NT2/D1 (cell line): ENCODE measurements at regions not wholly inside any gene's neighbourhood (a gene's known extent, or its start where the extent isn't known, plus 50 kb on each side); places are given as distances from the start of the nearest gene placed in this dataset.
A peak's percentile ranks its signal among the peaks of the same experiment; 100 is the strongest.

ENCODE experiments used
- DNase-seq: peaks from one replicate; pipeline ENCODE4 v3.0.0-alpha.2; 2011; ENCODE audit warnings: low read depth, low spot score
- H3K27me3 ChIP-seq: 2 replicates; pipeline ENCODE4 v1.6.0; 2011; ENCODE audit warnings: mild to moderate bottlenecking; ENCODE audit not compliant: insufficient read length, insufficient read depth
- H3K36me3 ChIP-seq: 2 replicates; pipeline ENCODE4 v1.6.1; 2011; ENCODE audit warnings: mild to moderate bottlenecking, low read length, mixed read lengths; ENCODE audit not compliant: insufficient read depth, insufficient read length
- H3K4me1 ChIP-seq: 2 replicates; pipeline ENCODE4 v1.5.1; 2011; ENCODE audit not compliant: insufficient read depth, insufficient read length
- H3K4me3 ChIP-seq: 2 replicates; pipeline ENCODE4 v1.5.1; 2011; ENCODE audit warnings: low read depth; ENCODE audit not compliant: insufficient read length
- H3K9ac ChIP-seq: 2 replicates; pipeline ENCODE4 v1.6.0; 2011; ENCODE audit warnings: low read depth; ENCODE audit not compliant: insufficient read length
- H3K9me3 ChIP-seq: 2 replicates; pipeline ENCODE4 v1.5.1; 2011; ENCODE audit warnings: mild to moderate bottlenecking, low read length; ENCODE audit not compliant: insufficient read depth
- SUZ12 ChIP-seq: IDR thresholded peaks from 2 replicates; pipeline ENCODE4 v1.6.1; 2011; ENCODE audit not compliant: insufficient read length, insufficient read depth; ENCODE audit errors: extremely low read depth
- YY1 ChIP-seq: IDR thresholded peaks from 2 replicates; pipeline ENCODE4 v1.6.1; 2011; ENCODE audit not compliant: insufficient read length, insufficient read depth
- ZNF274 ChIP-seq: IDR thresholded peaks from 2 replicates; pipeline ENCODE4 v1.6.1; 2011; ENCODE audit warnings: mild to moderate bottlenecking, low read depth, low read length

DNA sequence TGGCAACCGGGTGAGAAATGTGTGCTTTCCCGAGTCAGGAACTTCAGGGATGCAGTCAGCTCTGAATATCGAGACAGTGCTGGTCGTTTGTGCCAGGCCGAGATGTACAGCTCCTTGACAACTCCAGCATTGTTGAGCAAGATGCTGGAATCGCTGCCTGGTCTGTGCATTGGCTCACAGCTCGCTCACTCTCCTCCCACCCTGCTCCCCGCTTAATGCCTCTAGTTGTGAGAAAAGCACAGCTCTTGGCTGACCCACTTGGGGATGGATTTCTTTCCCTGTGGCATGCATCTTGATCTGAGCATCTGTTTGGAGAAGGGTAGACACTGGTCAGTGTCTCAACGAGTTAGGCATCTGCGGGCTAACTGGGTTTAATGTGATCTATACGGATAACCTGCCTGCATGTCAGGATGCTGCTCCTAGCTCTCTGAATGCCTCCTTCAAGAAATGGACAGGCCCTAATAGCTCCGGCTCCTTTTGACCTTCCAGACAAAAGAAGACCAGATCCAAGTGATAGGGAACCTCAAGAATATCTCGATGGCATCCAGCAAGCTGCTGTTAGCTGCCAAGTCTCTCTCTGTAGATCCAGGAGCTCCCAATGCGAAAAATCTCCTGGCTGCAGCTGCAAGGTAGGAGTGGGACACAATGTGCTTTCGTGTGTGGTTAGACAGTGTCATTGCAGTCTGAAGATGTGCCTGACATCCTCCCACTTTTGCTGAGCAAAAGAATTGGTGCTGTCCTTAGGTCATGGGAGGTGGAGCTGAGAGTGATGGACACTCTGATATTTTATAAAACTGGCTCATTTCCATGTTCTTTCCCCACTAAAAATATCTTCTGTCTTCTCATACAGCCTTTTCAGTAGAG lies 302.2 kb upstream of the TPM1 start:
- Histone ChIP-seq H3K4me3 (no peak overlapping the region), H3K4me1 (no peaks in the 10 kb centered on the region), H3K36me3 (peaks cover 11% of the 10 kb centered on the region), H3K9ac (no peak overlapping the region), H3K9me3 (no peaks in the 10 kb centered on the region), H3K27me3 (no peaks in the 10 kb centered on the region)
- TF ChIP-seq ZNF274, result no peak
- no peak for TF ChIP-seq SUZ12
- no peak for TF ChIP-seq YY1
- no peak for DNase-seq

- Histone ChIP-seq H3K27me3 (no peaks in the 10 kb centered on the region), H3K9ac (no peak overlapping the region), H3K36me3 (peaks cover 11% of the 10 kb centered on the region), H3K4me3 (no peak overlapping the region), H3K9me3 (no peaks in the 10 kb centered on the region), H3K4me1 (no peaks in the 10 kb centered on the region)
- no peak for DNase-seq
- no peak for TF ChIP-seq SUZ12
- TF ChIP-seq YY1, result no peak
- no peak for TF ChIP-seq ZNF274
These were observed 301.4 kb upstream of the TPM1 start for GRCh38 chr15:62741106-62741505.

- TF ChIP-seq ZNF274, result no peak
- no peak for TF ChIP-seq SUZ12
- no peak for TF ChIP-seq YY1
- peak; percentile 65 for DNase-seq
- Histone ChIP-seq H3K36me3 (peaks cover 7% of the 10 kb centered on the region), H3K9ac (peak overlapping the region; percentile 46), H3K4me1 (no peaks in the 10 kb centered on the region), H3K4me3 (no peak overlapping the region), H3K27me3 (no peaks in the 10 kb centered on the region), H3K9me3 (no peaks in the 10 kb centered on the region)
These were observed 300.0 kb upstream of the TPM1 start for GRCh38 chr15:62742409-62743171.

DNA sequence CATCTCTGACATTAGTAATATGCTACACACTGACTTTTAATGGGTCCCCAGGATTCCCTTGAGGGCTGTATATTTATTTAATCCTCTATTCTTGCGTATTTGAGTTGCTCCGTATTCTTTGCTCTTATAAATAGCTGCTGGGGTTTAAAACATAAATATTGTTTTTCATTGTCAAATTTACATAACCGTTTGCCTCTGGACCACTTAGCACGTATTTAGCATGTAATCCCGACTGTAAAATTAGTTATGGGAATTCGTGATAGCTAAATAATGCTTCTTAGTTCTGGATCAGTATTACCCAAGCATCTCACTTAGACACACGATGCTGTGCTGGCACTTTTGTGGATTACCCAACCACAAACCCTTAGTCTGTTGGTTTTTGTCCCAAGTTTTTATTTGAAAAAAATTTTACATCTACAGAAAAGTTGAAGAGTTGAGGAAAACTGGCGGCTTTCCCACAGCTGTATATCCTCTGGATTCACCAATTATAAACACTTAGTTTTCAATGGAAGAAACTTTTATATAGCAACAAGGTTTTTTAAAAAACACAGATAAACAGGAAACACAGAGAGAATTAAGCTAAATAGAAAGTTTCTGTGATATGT lies 296.8 kb upstream of the TPM1 start:
- peaks cover 5% of the 10 kb centered on the region for H3K4me1 ChIP-seq
- TF ChIP-seq ZNF274 (no peak), YY1 (no peak), SUZ12 (no peak)
- no peaks in the 10 kb centered on the region for H3K36me3 ChIP-seq
- H3K9ac ChIP-seq, result no peak overlapping the region
- H3K27me3 ChIP-seq, result no peaks in the 10 kb centered on the region
- no peak for DNase-seq
- H3K4me3 ChIP-seq, result no peak overlapping the region
- H3K9me3 ChIP-seq, result no peaks in the 10 kb centered on the region

GRCh38 chr15:62748196-62748595 lies 294.4 kb upstream of the TPM1 start:
- H3K36me3 ChIP-seq, result peaks cover 6% of the 10 kb centered on the region
- H3K9me3 ChIP-seq, result no peaks in the 10 kb centered on the region
- TF ChIP-seq YY1 (no peak), SUZ12 (no peak), ZNF274 (no peak)
- no peak overlapping the region for H3K4me3 ChIP-seq
- peaks cover 5% of the 10 kb centered on the region for H3K4me1 ChIP-seq
- H3K27me3 ChIP-seq, result no peaks in the 10 kb centered on the region
- DNase-seq, result no peak
- H3K9ac ChIP-seq, result no peak overlapping the region

DNA sequence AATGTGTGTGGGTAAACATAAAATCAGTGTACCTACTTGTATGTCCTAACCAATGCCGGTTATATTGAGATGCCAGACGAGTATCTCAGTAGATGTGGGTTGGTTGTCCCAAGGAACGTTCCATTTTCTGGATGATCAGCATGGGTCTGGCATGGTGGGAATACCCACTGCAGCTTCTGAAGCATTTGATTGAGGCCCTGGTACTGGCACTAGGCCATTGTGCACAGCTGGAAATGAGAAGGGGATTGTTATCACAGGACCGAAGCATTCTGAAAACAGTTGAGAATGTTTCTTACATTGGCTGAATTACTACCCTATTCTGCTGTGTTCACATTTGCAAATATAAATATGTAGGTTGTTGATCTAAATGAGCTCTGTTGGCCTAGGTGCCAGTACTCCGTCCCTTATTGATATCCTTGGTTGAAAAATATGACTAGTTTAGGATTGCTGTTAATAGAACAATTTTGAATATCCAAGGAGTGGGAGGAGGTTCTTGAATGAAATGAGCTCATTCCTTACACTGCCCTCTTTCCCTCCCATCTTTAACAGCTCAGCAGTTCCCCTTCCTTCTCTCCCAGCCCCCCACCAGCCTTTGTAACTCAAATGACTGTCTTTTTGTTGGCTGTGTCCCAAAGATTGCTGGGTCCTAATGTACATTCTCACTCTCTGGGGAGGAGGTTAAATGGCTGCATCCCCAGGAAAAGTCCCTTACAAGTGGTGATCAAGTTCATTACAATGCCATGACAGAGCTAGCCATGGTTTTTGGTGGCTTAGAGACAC lies 293.3 kb upstream of the TPM1 start:
- Histone ChIP-seq H3K27me3 (no peaks in the 10 kb centered on the region), H3K4me1 (peaks cover 5% of the 10 kb centered on the region), H3K4me3 (no peak overlapping the region), H3K9me3 (no peaks in the 10 kb centered on the region), H3K9ac (no peak overlapping the region), H3K36me3 (peaks cover 11% of the 10 kb centered on the region)
- peak; percentile 82 for DNase-seq
- TF ChIP-seq SUZ12 (no peak), YY1 (no peak), ZNF274 (no peak)

DNA sequence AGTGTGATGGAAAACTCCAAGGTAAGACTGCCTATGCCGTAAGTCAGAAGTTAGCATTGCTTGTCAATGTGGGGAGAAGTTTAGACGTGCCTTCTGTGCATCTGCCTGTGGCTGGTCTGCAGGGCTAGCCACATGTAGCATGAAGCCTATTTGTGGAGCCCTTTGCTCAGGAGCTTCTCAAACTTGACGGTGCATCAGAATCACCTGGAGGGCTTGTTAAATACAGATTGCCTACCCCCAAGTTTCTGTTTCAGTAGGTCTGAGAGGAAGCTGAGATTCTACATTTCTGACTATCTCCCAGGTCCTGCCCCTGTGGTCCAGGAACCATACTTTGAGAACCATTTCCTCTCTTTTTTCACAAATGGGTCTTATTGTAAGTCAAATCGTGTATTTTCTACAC lies 292.1 kb upstream of the TPM1 start:
- no peak for TF ChIP-seq ZNF274
- no peak for TF ChIP-seq SUZ12
- no peak for DNase-seq
- Histone ChIP-seq H3K4me1 (peaks cover 5% of the 10 kb centered on the region), H3K9ac (no peak overlapping the region), H3K36me3 (peaks cover 18% of the 10 kb centered on the region), H3K4me3 (no peak overlapping the region), H3K27me3 (no peaks in the 10 kb centered on the region), H3K9me3 (no peaks in the 10 kb centered on the region)
